ENCODE measurements at regions not wholly inside any gene's neighbourhood (a gene's known extent, or its start where the extent isn't known, plus 50 kb on each side); places are given as distances from the start of the nearest gene placed in this dataset. TPM values are rescaled to one million over a fixed set of nuclear protein-coding genes. Genes with fewer than 3 reads are reported as not detected.
"Not testable (repeated sequence)": the region's sequence is repeated elsewhere in the genome, so short reads cannot be mapped to it uniquely, and the experiment has no call there.

DNA sequence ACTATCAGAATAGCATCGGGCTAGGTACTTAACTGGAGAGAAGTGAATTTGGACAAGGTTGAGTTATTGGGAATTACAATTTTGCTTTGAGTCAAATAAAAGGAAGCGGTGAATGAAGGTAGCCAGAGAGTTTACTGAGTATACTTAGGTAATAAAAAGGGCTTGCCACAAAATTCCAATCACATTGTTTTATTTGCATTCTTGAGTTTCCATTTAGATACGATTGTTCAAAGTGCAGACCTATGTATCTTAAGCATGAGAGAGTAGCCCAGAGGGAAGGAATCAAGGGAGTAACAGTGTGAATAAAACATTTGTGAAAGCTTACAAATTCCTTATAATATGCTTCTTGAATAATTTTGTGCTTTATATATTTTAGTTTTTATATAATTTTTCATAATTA, 102.5 kb upstream of the NDST4 start:
- no peak for DNase-seq

DNA sequence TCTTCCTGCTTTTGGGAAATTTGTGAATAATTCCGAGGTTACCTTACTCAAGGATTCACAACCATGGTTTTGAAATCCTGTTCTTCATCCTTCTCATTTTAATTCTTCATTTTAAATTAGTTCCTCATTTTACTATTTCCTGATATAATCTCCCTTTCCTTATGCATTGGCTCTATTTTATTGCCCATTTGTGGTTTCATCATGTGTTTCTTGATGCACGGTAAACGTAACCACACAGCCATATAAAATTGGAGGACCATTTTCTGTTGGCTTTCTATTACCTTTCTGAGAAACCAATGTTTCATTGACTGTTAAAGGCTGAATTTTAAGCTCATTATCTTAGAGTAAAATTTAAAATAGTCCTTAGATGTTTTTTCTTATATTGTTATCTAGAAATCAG, 100.3 kb upstream of the NDST4 start:
- DNase-seq: no peak

DNA sequence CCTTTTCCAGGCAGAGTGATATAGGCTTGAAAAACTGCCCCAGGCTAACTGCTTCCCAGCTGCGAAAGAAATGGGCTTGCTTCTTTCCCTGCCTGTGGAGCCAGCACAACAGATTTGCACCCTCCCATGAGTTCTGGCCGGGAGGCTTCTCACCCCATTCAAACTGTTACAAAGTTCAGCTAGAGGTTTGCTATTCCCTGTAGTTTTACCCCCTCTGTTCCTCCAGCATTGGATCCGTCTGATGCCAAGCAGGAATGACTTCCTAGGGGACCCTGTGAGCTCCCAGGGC, 87.6 kb upstream of the NDST4 start:
- DNase-seq: no peak

DNA sequence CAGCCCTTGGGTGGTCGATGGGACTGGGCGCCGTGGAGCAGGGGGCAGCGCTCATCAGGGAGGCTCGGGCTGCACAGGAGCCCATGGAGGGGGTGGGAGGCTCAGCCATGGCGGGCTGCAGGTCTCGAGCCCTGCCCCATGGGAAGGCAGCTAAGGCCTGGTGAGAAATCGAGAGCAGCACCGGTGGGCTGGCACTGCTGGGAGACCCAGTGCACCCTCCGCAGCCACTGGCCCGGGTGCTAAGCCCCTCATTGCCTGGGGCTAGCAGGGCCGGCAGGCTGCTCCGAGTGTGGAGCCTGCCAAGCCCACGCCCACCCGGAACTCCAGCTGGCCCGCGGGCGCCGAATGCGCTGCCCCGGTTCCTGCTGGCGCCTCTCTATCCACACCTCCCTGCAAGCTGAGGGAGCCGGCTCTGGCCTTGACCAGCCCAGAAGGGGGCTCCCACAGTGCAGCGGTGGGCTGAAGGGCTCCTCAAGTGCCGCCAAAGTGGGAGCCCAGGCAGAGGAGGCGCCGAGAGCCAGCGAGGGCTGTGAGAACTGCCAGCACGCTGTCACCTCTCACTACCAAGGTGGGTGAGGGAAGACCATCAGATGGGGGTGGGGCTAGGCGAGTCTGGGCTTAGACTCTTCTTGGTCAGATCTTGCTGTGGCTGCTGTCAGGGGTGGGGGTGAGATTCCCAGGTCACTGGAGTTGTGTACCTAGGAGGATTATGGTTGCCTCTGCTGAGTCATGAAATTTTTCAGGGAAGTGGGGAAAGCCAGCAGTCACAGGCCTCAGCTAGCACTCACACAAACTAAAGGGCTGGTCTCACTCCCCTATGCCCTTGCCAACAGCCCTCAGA, 87.0 kb upstream of the NDST4 start:
- DNase-seq: not testable (repeated sequence)

DNA sequence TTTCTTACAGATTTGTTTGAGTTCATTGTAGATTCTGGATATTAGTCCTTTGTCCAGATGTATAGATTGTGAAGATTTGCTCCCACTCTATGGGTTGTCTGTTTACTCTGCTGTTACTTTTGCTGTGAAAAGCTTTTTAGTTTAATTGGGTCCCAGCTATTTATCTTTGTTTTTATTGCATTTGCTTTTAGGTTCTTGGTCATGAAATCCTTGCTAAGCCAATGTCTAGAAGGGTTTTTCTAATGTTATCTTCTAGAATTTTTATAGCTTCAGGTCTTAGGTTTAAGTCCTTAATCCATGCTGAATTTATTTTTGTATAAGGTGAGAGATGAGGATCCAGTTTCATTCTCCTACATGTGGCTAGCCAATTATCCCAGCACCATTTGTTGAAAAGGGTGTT, 81.2 kb upstream of the NDST4 start:
- not testable (repeated sequence) for DNase-seq

DNA sequence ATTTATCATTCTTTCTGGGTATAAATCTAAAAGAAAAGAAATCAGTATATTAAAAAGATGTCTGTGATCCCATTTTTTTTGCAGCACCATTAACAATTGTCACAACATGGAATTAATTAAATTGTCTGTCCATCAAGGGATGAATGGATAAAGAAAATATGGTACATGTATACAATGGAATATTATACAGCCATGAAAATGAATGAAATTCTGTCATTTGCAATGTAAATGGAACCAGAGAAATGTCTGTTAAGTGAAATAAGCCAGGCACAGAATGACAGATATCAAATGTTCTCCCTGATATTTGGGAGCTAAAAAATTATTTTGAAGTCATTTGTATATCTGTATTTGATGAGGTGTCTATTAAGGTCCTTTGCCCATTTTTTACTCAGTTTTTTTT, 77.1 kb upstream of the NDST4 start:
- DNase-seq: no peak

DNA sequence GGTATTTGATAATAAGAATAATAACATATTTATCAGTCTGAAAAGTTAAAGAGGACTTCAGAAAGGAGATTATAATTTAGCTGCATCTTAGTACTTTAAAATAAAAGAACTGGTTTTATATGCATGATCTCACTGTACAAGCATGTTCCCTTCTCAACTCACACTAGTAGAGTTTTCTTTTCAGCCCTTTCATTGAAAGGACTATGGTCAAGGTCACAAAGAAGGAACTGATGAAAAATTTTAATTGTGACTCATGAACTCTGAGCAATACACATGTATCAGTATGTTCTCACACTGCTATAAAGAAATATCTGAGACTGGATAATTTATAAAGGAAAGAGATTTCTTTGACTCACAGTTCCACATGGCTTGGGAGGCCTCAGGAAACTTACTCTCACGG, 73.7 kb upstream of the NDST4 start:
- DNase-seq: no peak

DNA sequence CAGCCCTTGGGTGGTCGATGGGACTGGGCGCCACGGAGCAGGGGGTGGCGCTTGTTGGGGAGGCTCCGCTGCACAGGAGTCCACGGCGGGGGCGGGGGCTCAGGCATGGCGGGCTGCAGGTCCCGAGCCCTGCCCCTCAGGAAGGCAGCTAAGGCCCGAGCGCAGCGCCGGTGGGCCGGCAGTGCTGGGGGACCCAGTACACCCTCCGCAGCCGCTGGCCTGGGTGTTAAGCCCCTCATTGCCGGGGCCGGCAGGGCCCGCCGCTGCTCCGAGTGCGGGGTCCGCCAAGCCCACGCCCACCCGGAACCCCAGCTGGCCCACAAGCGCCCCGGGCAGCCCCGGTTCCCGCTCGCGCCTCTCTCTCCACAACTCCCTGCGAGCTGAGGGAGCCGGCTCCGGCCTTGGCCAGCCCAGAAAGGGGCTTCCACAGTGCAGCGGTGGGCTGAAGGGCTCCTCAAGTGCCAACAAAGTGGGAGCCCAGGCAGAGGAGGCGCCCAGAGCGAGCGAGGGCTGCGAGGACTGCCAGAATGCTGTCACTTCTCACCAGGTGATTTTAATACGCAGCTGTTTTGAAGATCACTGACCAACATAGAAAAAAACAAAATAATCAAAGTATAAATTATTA, 66.1 kb upstream of the NDST4 start:
- not testable (repeated sequence) for DNase-seq

DNA sequence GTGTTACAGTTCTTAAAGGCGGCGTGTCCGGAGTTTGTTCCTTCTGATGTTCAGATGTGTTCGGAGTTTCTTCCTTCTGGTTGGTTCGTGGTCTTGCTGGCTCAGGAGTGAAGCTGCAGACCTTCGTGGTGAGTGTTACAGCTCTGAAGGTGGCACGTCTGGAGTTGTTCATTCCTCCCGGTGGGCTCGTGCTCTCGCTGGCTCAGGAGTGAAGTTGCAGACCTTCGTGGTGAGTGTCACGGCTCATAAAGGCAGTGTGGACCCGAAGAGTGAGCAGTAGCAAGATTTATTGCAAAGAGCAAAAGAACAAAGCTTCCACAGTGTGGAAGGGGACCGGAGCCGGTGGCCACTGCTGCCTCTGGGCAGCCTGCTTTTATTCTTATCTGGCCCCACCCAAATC, 65.3 kb upstream of the NDST4 start:
- not testable (repeated sequence) for DNase-seq

DNA sequence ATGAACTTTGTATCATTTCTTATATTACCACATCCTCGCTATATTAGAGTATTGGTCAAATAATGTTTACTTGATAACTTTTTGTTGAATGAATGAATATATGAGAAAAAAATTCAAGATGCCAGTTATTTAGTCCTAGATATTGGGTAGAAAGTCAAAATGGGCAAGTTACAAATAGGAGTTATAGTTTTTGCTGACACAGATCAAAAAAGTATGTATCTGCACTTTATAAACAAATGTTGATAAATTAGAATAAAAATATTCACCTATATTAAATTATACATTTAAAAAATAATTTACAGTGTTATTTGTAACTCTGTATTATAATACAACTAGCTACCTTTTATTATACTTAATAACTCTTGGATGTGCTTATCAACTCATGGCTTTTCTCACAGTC, 57.8 kb upstream of the NDST4 start:
- no peak for DNase-seq

DNA sequence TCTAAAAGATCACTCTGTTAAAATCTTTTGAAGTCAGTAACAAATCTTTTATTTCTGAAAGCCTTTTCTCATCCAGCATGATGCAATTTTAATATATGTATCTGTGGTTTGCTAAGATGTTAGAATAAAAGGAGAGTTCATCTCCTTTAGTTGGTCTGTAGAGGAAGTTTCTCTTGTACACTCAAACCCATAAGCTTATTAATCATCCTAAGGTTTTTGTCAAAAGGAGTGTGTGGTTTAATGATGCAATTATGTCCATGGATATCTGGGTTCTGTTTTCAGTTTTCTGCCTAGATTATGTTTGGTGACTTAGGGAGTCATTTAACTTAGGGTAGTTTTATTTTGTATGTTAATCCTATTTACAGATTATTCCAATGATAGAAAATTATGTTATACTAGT, 52.1 kb upstream of the NDST4 start:
- no peak for DNase-seq

Small RNA genes lying in the stretch of these regions (small RNA-seq; reads per million reads assigned to genes)
- gene RNU6-119P (ENCODE audit: low replicate concordance): not detected
